Activated naive CD4-positive, alpha-beta T cell treated with anti-CD3 and anti-CD28 coated beads, Interleukin-2, amount 10 ng/mL, durations not matched to agents 7 days and 5 days (primary cell): ENCODE measurements at regions not wholly inside any gene's neighbourhood (a gene's known extent, or its start where the extent isn't known, plus 50 kb on each side); places are given as distances from the start of the nearest gene placed in this dataset.
"Not testable (repeated sequence)": the region's sequence is repeated elsewhere in the genome, so short reads cannot be mapped to it uniquely, and the experiment has no call there.

ENCODE experiments used
- CTCF ChIA-PET: fragments of 350-600 bp; sonication (Branson Sonifier 250); formaldehyde crosslinking; loops from one replicate; lab custom pipeline; 2021; ENCODE audit warnings: antibody characterized with exemption; lab: Charles Lee
- DNase-seq: peaks from one replicate; pipeline ENCODE4 v3.0.0-alpha.2; 2020
- H3K27ac Mint-ChIP-seq: one replicate; pipeline ENCODE4 v1.8.0; 2021; ENCODE audit warnings: mild to moderate bottlenecking, moderate library complexity, mixed read lengths
- H3K27me3 Mint-ChIP-seq: one replicate; pipeline ENCODE4 v1.8.0; 2021; ENCODE audit warnings: mild to moderate bottlenecking, mixed read lengths
- H3K36me3 Mint-ChIP-seq: one replicate; pipeline ENCODE4 v1.8.0; 2021; ENCODE audit warnings: mixed read lengths
- H3K4me1 Mint-ChIP-seq: one replicate; pipeline ENCODE4 v1.8.0; 2021; ENCODE audit warnings: mixed read lengths
- H3K4me3 Mint-ChIP-seq: one replicate; pipeline ENCODE4 v1.8.0; 2021; ENCODE audit warnings: mild to moderate bottlenecking, moderate library complexity, mixed read lengths
- H3K9me3 Mint-ChIP-seq: one replicate; pipeline ENCODE4 v1.8.0; 2021; ENCODE audit warnings: mixed read lengths

- no peak for DNase-seq
- Mint-ChIP-seq H3K36me3 (peaks cover 4% of the 10 kb centered on the region), H3K27me3 (peaks cover 56% of the 10 kb centered on the region), H3K4me3 (peak overlapping the region; percentile 21), H3K9me3 (peaks cover 2% of the 10 kb centered on the region), H3K4me1 (peaks cover 17% of the 10 kb centered on the region), H3K27ac (peak overlapping the region; percentile 68)
- CTCF ChIA-PET = no interaction called here
These were observed 110.0 kb downstream of the GPX5 start for GRCh38 chr6:28635547-28636158.

GRCh38 chr6:28638787-28639430 lies 113.2 kb downstream of the GPX5 start:
- H3K4me1 Mint-ChIP-seq = peaks cover 12% of the 10 kb centered on the region
- no peak for DNase-seq
- H3K36me3 Mint-ChIP-seq = peaks cover 4% of the 10 kb centered on the region
- no peaks in the 10 kb centered on the region for H3K9me3 Mint-ChIP-seq
- no peak overlapping the region for H3K27ac Mint-ChIP-seq
- no peak overlapping the region for H3K4me3 Mint-ChIP-seq
- CTCF ChIA-PET = interaction anchor here (0.6 to 0.9 kb wide), 2 partner anchors 49 to 1884 kb away, joined by 3 to 4 read pairs; no protein-coding TSS in a partner anchor
- H3K27me3 Mint-ChIP-seq = peaks cover 43% of the 10 kb centered on the region

GRCh38 chr6:28639445-28640290 lies 114.0 kb downstream of the GPX5 start:
- CTCF ChIA-PET, H3K4me3 Mint-ChIP-seq, H3K36me3 Mint-ChIP-seq, H3K4me1 Mint-ChIP-seq, H3K9me3 Mint-ChIP-seq, DNase-seq, H3K27ac Mint-ChIP-seq: not testable (repeated sequence)
- H3K27me3 Mint-ChIP-seq = peaks cover 39% of the 10 kb centered on the region

- Mint-ChIP-seq H3K27ac (no peak overlapping the region), H3K9me3 (no peaks in the 10 kb centered on the region), H3K4me3 (no peak overlapping the region), H3K27me3 (peaks cover 30% of the 10 kb centered on the region), H3K36me3 (no peaks in the 10 kb centered on the region), H3K4me1 (peaks cover 4% of the 10 kb centered on the region)
- no peak for DNase-seq
- CTCF ChIA-PET = no interaction called here
These were observed 117.5 kb downstream of the GPX5 start for GRCh38 chr6:28643017-28643740.

- Mint-ChIP-seq H3K27ac (no peak overlapping the region), H3K36me3 (no peaks in the 10 kb centered on the region), H3K27me3 (peaks cover 49% of the 10 kb centered on the region), H3K4me3 (no peak overlapping the region), H3K4me1 (peaks cover 13% of the 10 kb centered on the region), H3K9me3 (no peaks in the 10 kb centered on the region)
- DNase-seq = no peak
- CTCF ChIA-PET = no interaction called here
These were observed 121.0 kb downstream of the GPX5 start for GRCh38 chr6:28646650-28647049.

- peak; percentile 47 for DNase-seq
- no peaks in the 10 kb centered on the region for H3K9me3 Mint-ChIP-seq
- no peaks in the 10 kb centered on the region for H3K36me3 Mint-ChIP-seq
- H3K4me3 Mint-ChIP-seq = peak overlapping the region; percentile 70
- H3K4me1 Mint-ChIP-seq = peaks cover 13% of the 10 kb centered on the region
- H3K27me3 Mint-ChIP-seq = peaks cover 54% of the 10 kb centered on the region
- CTCF ChIA-PET = interaction anchor here (0.6 kb wide), 1 partner anchor 379 kb away, joined by 3 read pairs; no protein-coding TSS in a partner anchor
- no peak overlapping the region for H3K27ac Mint-ChIP-seq
These were observed 122.6 kb downstream of the GPX5 start for GRCh38 chr6:28648035-28648877.

GRCh38 chr6:28648878-28649375 lies 123.2 kb downstream of the GPX5 start:
- no peak for DNase-seq
- Mint-ChIP-seq H3K27me3 (peaks cover 52% of the 10 kb centered on the region), H3K36me3 (no peaks in the 10 kb centered on the region), H3K4me3 (peak overlapping the region; percentile 70), H3K27ac (no peak overlapping the region), H3K4me1 (peaks cover 13% of the 10 kb centered on the region), H3K9me3 (no peaks in the 10 kb centered on the region)
- CTCF ChIA-PET = interaction anchor here (0.6 kb wide), 1 partner anchor 379 kb away, joined by 3 read pairs; no protein-coding TSS in a partner anchor

GRCh38 chr6:28651161-28651560 lies 125.5 kb downstream of the GPX5 start:
- H3K4me1 Mint-ChIP-seq = peaks cover 13% of the 10 kb centered on the region
- H3K27me3 Mint-ChIP-seq = peaks cover 52% of the 10 kb centered on the region
- H3K36me3 Mint-ChIP-seq = no peaks in the 10 kb centered on the region
- no peak overlapping the region for H3K4me3 Mint-ChIP-seq
- CTCF ChIA-PET = interaction anchor here (0.7 kb wide), 1 partner anchor 363 kb away, joined by 3 read pairs; no protein-coding TSS in a partner anchor
- no peak overlapping the region for H3K27ac Mint-ChIP-seq
- DNase-seq = no peak
- no peaks in the 10 kb centered on the region for H3K9me3 Mint-ChIP-seq

GRCh38 chr6:28653876-28654275 lies 128.2 kb downstream of the GPX5 start:
- DNase-seq = no peak
- Mint-ChIP-seq H3K27me3 (peaks cover 59% of the 10 kb centered on the region), H3K36me3 (peaks cover 2% of the 10 kb centered on the region), H3K4me1 (peaks cover 24% of the 10 kb centered on the region), H3K9me3 (no peaks in the 10 kb centered on the region), H3K27ac (no peak overlapping the region), H3K4me3 (no peak overlapping the region)
- CTCF ChIA-PET = no interaction called here

GRCh38 chr6:28655164-28655563 lies 129.5 kb downstream of the GPX5 start:
- Mint-ChIP-seq H3K27me3 (peaks cover 66% of the 10 kb centered on the region), H3K4me3 (no peak overlapping the region), H3K27ac (no peak overlapping the region), H3K4me1 (peaks cover 23% of the 10 kb centered on the region), H3K36me3 (peaks cover 3% of the 10 kb centered on the region), H3K9me3 (no peaks in the 10 kb centered on the region)
- DNase-seq = no peak
- CTCF ChIA-PET = no interaction called here

GRCh38 chr6:28656715-28657114 lies 131.0 kb downstream of the GPX5 start:
- no peak overlapping the region for H3K27ac Mint-ChIP-seq
- DNase-seq = no peak
- CTCF ChIA-PET = interaction anchor here (1.4 kb wide), 1 partner anchor 114 kb away, joined by 3 read pairs; no protein-coding TSS in a partner anchor
- H3K4me1 Mint-ChIP-seq = peaks cover 23% of the 10 kb centered on the region
- peaks cover 3% of the 10 kb centered on the region for H3K36me3 Mint-ChIP-seq
- H3K9me3 Mint-ChIP-seq = no peaks in the 10 kb centered on the region
- no peak overlapping the region for H3K4me3 Mint-ChIP-seq
- H3K27me3 Mint-ChIP-seq = peaks cover 58% of the 10 kb centered on the region

- H3K27ac Mint-ChIP-seq = no peak overlapping the region
- CTCF ChIA-PET = interaction anchor here (1.4 kb wide), 1 partner anchor 115 kb away, joined by 3 read pairs; no protein-coding TSS in a partner anchor
- H3K4me3 Mint-ChIP-seq = peak overlapping the region; percentile 66
- no peaks in the 10 kb centered on the region for H3K9me3 Mint-ChIP-seq
- no peak for DNase-seq
- peaks cover 54% of the 10 kb centered on the region for H3K27me3 Mint-ChIP-seq
- H3K36me3 Mint-ChIP-seq = peaks cover 3% of the 10 kb centered on the region
- H3K4me1 Mint-ChIP-seq = peaks cover 23% of the 10 kb centered on the region
These were observed 131.7 kb downstream of the GPX5 start for GRCh38 chr6:28657381-28657768.
